ENCODE measurements at regions not wholly inside any gene's neighbourhood (a gene's known extent, or its start where the extent isn't known, plus 50 kb on each side); places are given as distances from the start of the nearest gene placed in this dataset.

- no peaks in the 10 kb centered on the region for H3F3A ChIP-seq (ENCODE audit: insufficient read depth)
- in situ Hi-C loops (cut with MboI) = no loop called here
- H3K79me2 ChIP-seq (ENCODE audit: insufficient read depth) = no peaks in the 10 kb centered on the region
- H3K27ac ChIP-seq = no peak overlapping the region
- H3K4me2 ChIP-seq (ENCODE audit: unreplicated experiment) = no peak overlapping the region
- H4K20me1 ChIP-seq (ENCODE audit: insufficient read depth) = no peaks in the 10 kb centered on the region
- DNase-seq = no peak
- no peak overlapping the region for H3K9ac ChIP-seq
- H2AFZ ChIP-seq = no peak overlapping the region
- H3K36me3 ChIP-seq (ENCODE audit: low read depth) = no peaks in the 10 kb centered on the region
- TF ChIP-seq EZH2phosphoT487 (IDR thresholded peaks at IDR 0.05; ENCODE audit: insufficient read depth, low read depth) = no peak
- no peak for TF ChIP-seq EZH2 (IDR thresholded peaks at IDR 0.05; ENCODE audit: insufficient read depth, poor library complexity, severe bottlenecking)
- no peaks in the 10 kb centered on the region for H3K4me1 ChIP-seq (ENCODE audit: insufficient read depth)
- no peaks in the 10 kb centered on the region for H3K9me3 ChIP-seq (ENCODE audit: low read depth)
- no peak overlapping the region for H3K4me3 ChIP-seq
- no peaks in the 10 kb centered on the region for H3K9me2 ChIP-seq (ENCODE audit: insufficient read depth)
- 76 to 79% methylated on average over 1 of the region's 1 CpG for WGBS, 2 experiments (ENCODE audit: low coverage in 1 of 2, low lambda C conversion rate in 2 of 2, missing lambda C conversion rate in 2 of 2)
- no peaks in the 10 kb centered on the region for H3K27me3 ChIP-seq (replicated peaks; ENCODE audit: insufficient read depth)
Measured at GRCh38 chr7:86969865-86970264, 89.6 kb downstream of the ELAPOR2 start.

GRCh38 chr7:86968618-86969017, 90.8 kb downstream of the ELAPOR2 start:
- DNase-seq = no peak
- Histone ChIP-seq H3K9ac (no peak overlapping the region), H3K9me2 (ENCODE audit: insufficient read depth) (no peaks in the 10 kb centered on the region), H3F3A (ENCODE audit: insufficient read depth) (no peaks in the 10 kb centered on the region), H3K9me3 (ENCODE audit: low read depth) (no peaks in the 10 kb centered on the region), H3K79me2 (ENCODE audit: insufficient read depth) (no peaks in the 10 kb centered on the region), H4K20me1 (ENCODE audit: insufficient read depth) (no peaks in the 10 kb centered on the region), H3K27ac (no peak overlapping the region), H3K4me2 (ENCODE audit: unreplicated experiment) (no peak overlapping the region), H3K4me3 (no peak overlapping the region), H3K4me1 (ENCODE audit: insufficient read depth) (peaks cover 8% of the 10 kb centered on the region), H3K36me3 (ENCODE audit: low read depth) (no peaks in the 10 kb centered on the region), H2AFZ (no peak overlapping the region), H3K27me3 (replicated peaks; ENCODE audit: insufficient read depth) (no peaks in the 10 kb centered on the region)
- TF ChIP-seq EZH2 (IDR thresholded peaks at IDR 0.05; ENCODE audit: insufficient read depth, poor library complexity, severe bottlenecking) (no peak), EZH2phosphoT487 (IDR thresholded peaks at IDR 0.05; ENCODE audit: insufficient read depth, low read depth) (no peak)
- in situ Hi-C loops (cut with MboI) = no loop called here

GRCh38 chr7:86966916-86967315, 92.5 kb downstream of the ELAPOR2 start:
- in situ Hi-C loops (cut with MboI) = no loop called here
- H3K9ac ChIP-seq = no peak overlapping the region
- TF ChIP-seq EZH2 (IDR thresholded peaks at IDR 0.05; ENCODE audit: insufficient read depth, poor library complexity, severe bottlenecking) (no peak), EZH2phosphoT487 (IDR thresholded peaks at IDR 0.05; ENCODE audit: insufficient read depth, low read depth) (no peak)
- no peak for DNase-seq
- H3K9me2 ChIP-seq (ENCODE audit: insufficient read depth) = no peaks in the 10 kb centered on the region
- no peaks in the 10 kb centered on the region for H3K36me3 ChIP-seq (ENCODE audit: low read depth)
- no peaks in the 10 kb centered on the region for H3K79me2 ChIP-seq (ENCODE audit: insufficient read depth)
- WGBS, 2 experiments (ENCODE audit: low coverage in 1 of 2, low lambda C conversion rate in 2 of 2, missing lambda C conversion rate in 2 of 2) = 51 to 54% methylated on average over 2 of the region's 2 CpGs
- H3K4me2 ChIP-seq (ENCODE audit: unreplicated experiment) = no peak overlapping the region
- H3K4me1 ChIP-seq (ENCODE audit: insufficient read depth) = peaks cover 13% of the 10 kb centered on the region
- H4K20me1 ChIP-seq (ENCODE audit: insufficient read depth) = no peaks in the 10 kb centered on the region
- no peaks in the 10 kb centered on the region for H3K27me3 ChIP-seq (replicated peaks; ENCODE audit: insufficient read depth)
- no peak overlapping the region for H3K4me3 ChIP-seq
- no peaks in the 10 kb centered on the region for H3F3A ChIP-seq (ENCODE audit: insufficient read depth)
- H2AFZ ChIP-seq = no peak overlapping the region
- no peak overlapping the region for H3K27ac ChIP-seq
- no peaks in the 10 kb centered on the region for H3K9me3 ChIP-seq (ENCODE audit: low read depth)

GRCh38 chr7:86965727-86966120, 93.7 kb downstream of the ELAPOR2 start:
- TF ChIP-seq EZH2 (IDR thresholded peaks at IDR 0.05; ENCODE audit: insufficient read depth, poor library complexity, severe bottlenecking) (no peak), EZH2phosphoT487 (IDR thresholded peaks at IDR 0.05; ENCODE audit: insufficient read depth, low read depth) (no peak)
- Histone ChIP-seq H3K9me3 (ENCODE audit: low read depth) (no peaks in the 10 kb centered on the region), H3K4me2 (ENCODE audit: unreplicated experiment) (no peak overlapping the region), H3K9me2 (ENCODE audit: insufficient read depth) (no peaks in the 10 kb centered on the region), H3K4me1 (ENCODE audit: insufficient read depth) (peaks cover 13% of the 10 kb centered on the region), H3K9ac (no peak overlapping the region), H2AFZ (no peak overlapping the region), H3K79me2 (ENCODE audit: insufficient read depth) (no peaks in the 10 kb centered on the region), H3K36me3 (ENCODE audit: low read depth) (no peaks in the 10 kb centered on the region), H4K20me1 (ENCODE audit: insufficient read depth) (no peaks in the 10 kb centered on the region), H3K4me3 (no peak overlapping the region), H3F3A (ENCODE audit: insufficient read depth) (no peaks in the 10 kb centered on the region), H3K27me3 (replicated peaks; ENCODE audit: insufficient read depth) (no peaks in the 10 kb centered on the region), H3K27ac (no peak overlapping the region)
- no peak for DNase-seq
- WGBS, 2 experiments (ENCODE audit: low coverage in 1 of 2, low lambda C conversion rate in 2 of 2, missing lambda C conversion rate in 2 of 2) = 67 to 69% methylated on average over 2 of the region's 2 CpGs
- in situ Hi-C loops (cut with MboI) = no loop called here
